ENCODE measurements at regions not wholly inside any gene's neighbourhood (a gene's known extent, or its start where the extent isn't known, plus 50 kb on each side); places are given as distances from the start of the nearest gene placed in this dataset.
A peak's percentile ranks its signal among the peaks of the same experiment; 100 is the strongest.
"Not testable (repeated sequence)": the region's sequence is repeated elsewhere in the genome, so short reads cannot be mapped to it uniquely, and the experiment has no call there.

DNA sequence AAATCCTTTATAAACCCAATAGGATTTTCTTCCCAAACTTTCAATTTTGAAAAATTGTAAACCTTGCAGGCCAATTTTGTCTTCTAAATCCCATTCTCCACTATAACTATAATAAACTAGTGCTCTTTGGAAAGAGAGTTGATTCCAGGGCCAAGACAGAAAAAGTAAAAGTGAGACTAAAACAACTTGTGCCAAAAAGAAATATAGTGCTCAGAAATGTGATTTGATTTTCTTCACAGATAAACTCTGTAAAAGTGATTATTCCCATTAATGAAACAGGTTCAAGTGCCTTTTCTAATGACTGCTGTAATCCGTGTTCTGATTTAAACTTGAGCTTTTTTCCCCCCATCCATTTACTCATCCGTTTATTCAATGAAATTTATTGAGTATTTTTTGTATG lies 1831.1 kb downstream of the SLITRK5 start:
- in situ Hi-C loops (cut with MboI; ENCODE audit: low pct_unique_long_range_greater_than_20kb in 2 of 9, low sequenced_read_pairs in 9 of 9, unreplicated experiment in 9 of 9) = no loop called here
- no peak overlapping the region for H3K4me3 ChIP-seq
- H3K27ac ChIP-seq = no peak overlapping the region
- no peaks in the 10 kb centered on the region for H3K4me1 ChIP-seq (replicated peaks in 1 of 2)
- WGBS, 10 experiments = 22 to 100% (median 94%) methylated on average over 1 to 2 of the region's 2 CpGs; no CpG with 5 or more reads in 6 of the 10 experiments
- ATAC-seq (replicated peaks in 6 of 8) = no peak

GRCh38 chr13:89514534-89515312 lies 1832.8 kb upstream of the MIR17HG start:
- peak in 5 of 8 experiments; percentile 26 to 85 (median 60) for ATAC-seq (replicated peaks in 6 of 8)
- Histone ChIP-seq H3K4me3 (no peak overlapping the region), H3K27ac (no peak overlapping the region), H3K4me1 (replicated peaks in 1 of 2) (peaks cover 0 to 11% of the 10 kb centered on the region in 2 donors)
- WGBS, 10 experiments = 0 to 70% (median 20%) methylated on average over 1 to 4 of the region's 4 CpGs; no CpG with 5 or more reads in 1 of the 10 experiments
- in situ Hi-C loops (cut with MboI; ENCODE audit: low pct_unique_long_range_greater_than_20kb in 2 of 9, low sequenced_read_pairs in 9 of 9, unreplicated experiment in 9 of 9) = no loop called here

DNA sequence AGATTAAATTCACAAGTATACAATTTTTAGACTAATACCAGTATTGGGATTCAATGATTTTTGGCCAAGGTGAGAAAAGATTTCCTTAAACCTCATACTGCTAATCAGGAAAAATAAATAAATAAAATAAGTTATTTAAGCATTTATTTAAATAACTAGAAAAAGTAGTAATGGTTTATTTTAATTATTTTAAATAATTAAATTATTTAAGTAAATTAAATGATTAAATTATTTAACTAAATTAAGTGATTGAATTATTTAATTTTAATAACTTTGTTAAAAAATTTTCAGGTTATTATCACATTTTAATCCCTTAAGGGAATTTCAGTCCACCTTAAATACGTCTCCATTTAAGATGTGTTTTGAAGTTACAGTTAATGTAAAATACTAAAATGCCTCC lies 1831.5 kb upstream of the MIR17HG start:
- H3K27ac ChIP-seq = no peak overlapping the region
- in situ Hi-C loops (cut with MboI; ENCODE audit: low pct_unique_long_range_greater_than_20kb in 2 of 9, low sequenced_read_pairs in 9 of 9, unreplicated experiment in 9 of 9) = no loop called here
- no peak overlapping the region for H3K4me3 ChIP-seq
- WGBS, 10 experiments = 8 to 100% (median 96%) methylated on average over 1 of the region's 1 CpG
- peaks cover 0 to 11% of the 10 kb centered on the region in 2 donors for H3K4me1 ChIP-seq (replicated peaks in 1 of 2)
- no peak for ATAC-seq (replicated peaks in 6 of 8)

DNA sequence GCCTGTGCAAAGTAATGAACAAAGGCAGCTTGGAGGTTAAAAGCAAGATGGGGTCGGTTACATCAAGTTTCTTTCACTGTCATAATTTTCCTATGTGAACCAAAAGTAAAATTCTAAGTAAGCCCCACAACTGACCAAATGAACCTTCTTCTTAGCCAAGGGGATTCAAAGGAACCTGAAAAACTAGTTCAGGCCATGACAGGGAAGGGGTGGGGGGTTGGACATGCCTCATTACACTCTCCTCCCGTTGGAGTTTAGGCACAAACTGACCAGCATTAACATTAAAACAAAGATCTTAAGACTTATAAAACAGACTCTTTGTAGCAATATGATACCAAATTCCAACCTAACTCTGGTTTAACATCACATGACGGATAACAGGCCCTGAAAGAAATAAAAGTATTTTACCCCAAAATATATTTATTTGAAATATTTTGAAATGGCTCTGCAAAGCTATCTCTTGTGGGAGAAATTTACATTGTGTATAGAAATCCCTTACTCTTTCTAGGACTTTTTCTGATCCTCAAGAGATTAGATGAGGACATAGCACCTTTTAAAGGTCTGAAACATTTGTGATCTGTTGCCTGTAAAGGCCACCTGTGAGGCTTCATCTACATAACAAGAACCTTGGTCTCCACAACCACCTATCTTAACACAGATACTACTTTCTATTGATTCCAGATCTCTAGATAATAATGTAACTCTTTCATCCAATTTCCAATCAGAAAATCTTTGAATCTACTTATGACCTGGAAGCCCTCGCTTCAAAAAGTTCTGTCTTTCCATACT lies 1829.0 kb upstream of the MIR17HG start:
- no peak for ATAC-seq (replicated peaks in 6 of 8)
- Histone ChIP-seq H3K4me3 (no peak overlapping the region), H3K4me1 (replicated peaks in 1 of 2) (peaks cover 0 to 11% of the 10 kb centered on the region in 2 donors), H3K27ac (no peak overlapping the region)
- in situ Hi-C loops (cut with MboI; ENCODE audit: low pct_unique_long_range_greater_than_20kb in 2 of 9, low sequenced_read_pairs in 9 of 9, unreplicated experiment in 9 of 9) = no loop called here
- 4 to 100% (median 72%) methylated on average over 1 to 4 of the region's 4 CpGs for WGBS, 10 experiments

DNA sequence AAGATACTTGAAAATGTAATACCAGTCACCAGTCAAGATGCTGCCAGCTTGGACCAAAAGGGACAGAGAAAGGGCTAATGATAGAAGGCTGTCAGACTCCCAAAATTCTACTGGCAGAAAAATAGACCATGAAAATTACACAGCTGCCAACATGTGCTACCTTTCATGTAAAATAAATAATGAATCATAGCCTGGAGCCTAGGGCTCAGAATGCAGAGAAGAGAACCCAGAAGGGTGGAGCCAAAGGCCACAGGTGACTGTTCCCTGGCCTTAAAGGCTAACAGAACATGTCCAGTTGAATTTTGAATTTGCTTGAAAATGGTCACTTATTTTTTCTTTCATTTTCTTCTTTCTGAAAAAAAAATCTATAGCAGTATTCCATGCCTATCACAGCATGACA lies 1827.0 kb upstream of the MIR17HG start:
- no peaks in the 10 kb centered on the region for H3K4me1 ChIP-seq (replicated peaks in 1 of 2)
- in situ Hi-C loops (cut with MboI; ENCODE audit: low pct_unique_long_range_greater_than_20kb in 2 of 9, low sequenced_read_pairs in 9 of 9, unreplicated experiment in 9 of 9) = no loop called here
- H3K4me3 ChIP-seq = no peak overlapping the region
- ATAC-seq (replicated peaks in 6 of 8) = no peak
- H3K27ac ChIP-seq = no peak overlapping the region

GRCh38 chr13:89521672-89522071 lies 1825.8 kb upstream of the MIR17HG start:
- H3K27ac ChIP-seq; H3K4me1 ChIP-seq (replicated peaks in 1 of 2); in situ Hi-C loops (cut with MboI; ENCODE audit: low pct_unique_long_range_greater_than_20kb in 2 of 9, low sequenced_read_pairs in 9 of 9, unreplicated experiment in 9 of 9); H3K4me3 ChIP-seq; ATAC-seq (replicated peaks in 6 of 8): not testable (repeated sequence)
- 0 to 100% (median 85%) methylated on average over 1 to 2 of the region's 2 CpGs; no CpG with 5 or more reads in 3 of the 10 experiments for WGBS, 10 experiments

- Histone ChIP-seq H3K4me1 (replicated peaks in 1 of 2) (no peaks in the 10 kb centered on the region), H3K4me3 (no peak overlapping the region), H3K27ac (no peak overlapping the region)
- no peak for ATAC-seq (replicated peaks in 6 of 8)
- in situ Hi-C loops (cut with MboI; ENCODE audit: low pct_unique_long_range_greater_than_20kb in 2 of 9, low sequenced_read_pairs in 9 of 9, unreplicated experiment in 9 of 9) = no loop called here
- 0 to 100% (median 80%) methylated on average over 1 to 3 of the region's 6 CpGs; no CpG with 5 or more reads in 3 of the 10 experiments for WGBS, 10 experiments
These were observed 1806.1 kb upstream of the MIR17HG start for GRCh38 chr13:89541091-89542030.

- WGBS, 10 experiments = 0 to 100% (median 54%) methylated on average over 2 to 5 of the region's 5 CpGs; no CpG with 5 or more reads in 2 of the 10 experiments
- Histone ChIP-seq H3K4me3 (no peak overlapping the region), H3K4me1 (replicated peaks in 1 of 2) (peaks cover 0 to 4% of the 10 kb centered on the region in 2 donors), H3K27ac (no peak overlapping the region)
- in situ Hi-C loops (cut with MboI; ENCODE audit: low pct_unique_long_range_greater_than_20kb in 2 of 9, low sequenced_read_pairs in 9 of 9, unreplicated experiment in 9 of 9) = no loop called here
- ATAC-seq (replicated peaks in 6 of 8) = no peak
These were observed 1796.5 kb upstream of the MIR17HG start for GRCh38 chr13:89550938-89551337.

DNA sequence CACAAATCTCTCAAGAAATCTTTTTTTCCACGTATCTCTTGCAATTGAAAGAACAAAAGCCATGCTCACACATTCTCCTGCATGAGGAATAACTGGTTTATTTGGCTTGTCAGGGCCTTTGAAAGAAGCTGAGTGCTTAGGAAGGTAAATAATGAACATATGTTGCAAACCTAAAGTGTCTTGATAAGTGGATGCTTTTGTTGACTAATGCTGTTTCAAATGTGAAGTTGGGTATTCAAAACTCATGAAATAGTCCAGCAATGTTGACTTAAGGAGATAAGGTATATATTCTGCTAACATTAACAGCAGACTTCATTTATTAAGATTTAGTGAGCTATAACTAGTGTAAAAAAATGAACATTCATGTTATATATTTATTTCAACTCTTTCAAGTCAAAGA lies 1792.7 kb upstream of the MIR17HG start:
- 0 to 100% (median 33%) methylated on average over 1 of the region's 1 CpG; no CpG with 5 or more reads in 3 of the 10 experiments for WGBS, 10 experiments
- Histone ChIP-seq H3K4me3 (no peak overlapping the region), H3K4me1 (replicated peaks in 1 of 2) (no peaks in the 10 kb centered on the region), H3K27ac (no peak overlapping the region)
- in situ Hi-C loops (cut with MboI; ENCODE audit: low pct_unique_long_range_greater_than_20kb in 2 of 9, low sequenced_read_pairs in 9 of 9, unreplicated experiment in 9 of 9) = no loop called here
- ATAC-seq (replicated peaks in 6 of 8) = no peak

DNA sequence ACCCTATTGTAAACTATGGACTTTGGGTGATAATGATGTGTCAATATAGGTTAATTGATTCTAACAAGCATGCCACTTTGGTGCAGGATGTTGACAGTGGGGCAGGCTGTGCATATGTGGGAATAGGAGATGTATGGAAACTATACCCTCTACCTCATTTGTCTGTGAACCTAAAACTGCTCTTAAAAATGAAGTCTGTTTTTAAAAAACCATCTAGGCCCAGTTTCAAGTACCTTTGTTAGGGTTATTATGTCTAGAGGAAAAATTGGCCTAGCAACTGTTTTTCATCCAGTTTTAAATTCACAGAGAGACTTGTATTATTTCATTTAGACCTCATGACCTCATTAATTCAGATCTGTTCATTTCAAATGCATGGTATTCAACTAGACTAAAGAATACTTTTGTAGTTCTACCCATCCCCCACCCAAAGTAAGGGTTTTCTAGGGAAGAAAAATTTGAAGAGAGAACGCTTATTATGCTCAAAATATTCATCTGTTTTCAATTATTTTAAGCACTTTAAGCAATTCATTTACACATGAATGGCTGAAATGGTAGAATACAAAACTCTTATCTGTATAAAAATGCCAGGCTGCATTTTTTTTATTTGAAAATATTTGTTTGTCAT lies 1781.9 kb upstream of the MIR17HG start:
- 0 to 71% (median 21%) methylated on average over 1 of the region's 1 CpG for WGBS, 10 experiments
- ATAC-seq (replicated peaks in 6 of 8) = peak in 3 of 8 experiments; percentile 24 to 46 (median 27)
- Histone ChIP-seq H3K27ac (no peak overlapping the region), H3K4me3 (no peak overlapping the region), H3K4me1 (replicated peaks in 1 of 2) (peaks cover 2 to 11% of the 10 kb centered on the region in 2 donors)
- in situ Hi-C loops (cut with MboI; ENCODE audit: low pct_unique_long_range_greater_than_20kb in 2 of 9, low sequenced_read_pairs in 9 of 9, unreplicated experiment in 9 of 9) = no loop called here

DNA sequence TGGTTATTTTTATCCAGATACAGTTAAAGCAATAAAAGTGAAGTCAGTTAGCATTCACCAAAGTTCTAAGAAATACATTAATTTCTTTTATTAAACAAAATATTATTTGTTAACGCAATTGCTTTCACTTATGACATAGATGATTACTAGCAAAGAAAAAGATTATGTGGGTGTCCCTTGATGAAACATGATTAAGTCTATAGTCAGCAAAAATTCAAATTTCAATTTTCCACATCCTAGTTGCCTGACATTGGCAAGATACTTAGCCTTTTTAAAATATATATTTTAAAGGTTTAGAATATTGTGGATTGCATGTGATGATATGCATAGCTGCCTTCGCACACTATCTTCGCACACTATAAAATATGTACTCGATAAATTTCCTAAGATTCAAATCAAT lies 1780.5 kb upstream of the MIR17HG start:
- in situ Hi-C loops (cut with MboI; ENCODE audit: low pct_unique_long_range_greater_than_20kb in 2 of 9, low sequenced_read_pairs in 9 of 9, unreplicated experiment in 9 of 9) = no loop called here
- ATAC-seq (replicated peaks in 6 of 8) = no peak
- no peak overlapping the region for H3K4me3 ChIP-seq

DNA sequence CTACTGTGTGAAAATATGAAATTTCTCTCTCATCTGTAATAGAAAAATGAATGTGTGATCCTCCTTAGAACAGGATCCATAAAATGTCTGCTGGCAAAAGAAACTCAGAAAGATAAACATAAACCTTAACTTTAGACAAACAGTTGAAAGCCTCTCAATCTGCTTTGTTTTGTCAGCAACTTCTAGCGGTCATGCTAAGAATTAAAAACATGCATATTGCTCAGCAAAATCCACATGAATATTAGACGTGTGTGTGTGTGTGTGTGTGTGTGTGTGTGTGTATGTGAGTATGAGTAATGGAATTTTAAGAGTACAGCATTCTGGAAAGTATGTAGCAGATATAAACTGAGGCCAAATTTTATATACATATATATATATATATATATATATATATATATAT lies 1779.2 kb upstream of the MIR17HG start:
- WGBS, 10 experiments = 33 to 100% (median 88%) methylated on average over 1 of the region's 2 CpGs; no CpG with 5 or more reads in 5 of the 10 experiments
- H3K4me3 ChIP-seq = no peak overlapping the region
- in situ Hi-C loops (cut with MboI; ENCODE audit: low pct_unique_long_range_greater_than_20kb in 2 of 9, low sequenced_read_pairs in 9 of 9, unreplicated experiment in 9 of 9) = no loop called here
- H3K27ac ChIP-seq = no peak overlapping the region
- no peak for ATAC-seq (replicated peaks in 6 of 8)
- peaks cover 2 to 11% of the 10 kb centered on the region in 2 donors for H3K4me1 ChIP-seq (replicated peaks in 1 of 2)

More for the DNA sequence above, 1780.5 kb upstream of the MIR17HG start:
- WGBS, 10 experiments = 43 to 91% (median 60%) methylated on average over 1 to 4 of the region's 4 CpGs
- H3K27ac ChIP-seq = no peak overlapping the region
- H3K4me1 ChIP-seq (replicated peaks in 1 of 2) = peaks cover 2 to 11% of the 10 kb centered on the region in 2 donors
